ENCODE measurements at regions not wholly inside any gene's neighbourhood (a gene's known extent, or its start where the extent isn't known, plus 50 kb on each side); places are given as distances from the start of the nearest gene placed in this dataset.

DNA sequence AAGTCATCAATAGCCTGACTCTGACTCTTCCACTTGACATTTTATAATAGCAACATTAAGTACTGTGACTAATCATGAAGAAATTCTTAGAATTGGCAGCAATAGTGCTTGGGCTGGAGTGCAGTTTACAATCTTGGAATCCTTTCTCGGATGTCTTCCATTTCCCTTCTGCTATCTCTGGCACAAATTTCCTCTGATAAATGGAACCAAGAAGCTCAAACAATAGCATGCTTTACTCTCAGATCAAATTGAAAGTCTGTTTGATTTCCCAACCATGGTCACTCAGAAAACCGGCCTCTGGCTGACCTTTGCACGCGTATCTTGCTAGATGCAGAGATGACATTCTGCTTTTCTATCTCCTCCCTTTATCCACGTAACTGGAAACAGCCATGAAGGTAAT is 99.0 kb upstream of the SPANXC start:
- H3K9ac ChIP-seq (replicated peaks; ENCODE audit: extremely low read depth, insufficient read depth, low read length): peak overlapping the region; percentile 61
- no peaks in the 10 kb centered on the region for H3K27me3 ChIP-seq (ENCODE audit: control insufficient read depth in 2 of 2, insufficient read depth in 2 of 2, low read length in 2 of 2)
- BruUV-seq (replicated peaks): no TSS peak
- intact Hi-C loops (cut with micrococcal nuclease) (loop anchor here (1.0 to 2.0 kb wide), 3 partner anchors 64 to 128 kb away; no protein-coding TSS in a partner anchor), dilution Hi-C loops (cut with MboI; ENCODE audit: extremely low pct_ligation_motif_present, low sequenced_read_pairs) (no loop called here)
- ChIA-PET POLR2A (no interaction called here), CTCF (interaction anchor here (0.8 to 1.7 kb wide), 7 partner anchors 11 to 127 kb away, joined by 3 to 8 read pairs (median 4); no protein-coding TSS in a partner anchor)
- H3K9me1 ChIP-seq (replicated peaks; ENCODE audit: control insufficient read depth, extremely low read depth, insufficient read depth, low read length): no peaks in the 10 kb centered on the region
- no peak overlapping the region for H3K4me3 ChIP-seq (replicated peaks in 1 of 3; ENCODE audit: insufficient read depth in 1 of 3, low read depth in 1 of 3, low read length in 3 of 3)
- peaks cover 25% of the 10 kb centered on the region for H3K4me1 ChIP-seq (ENCODE audit: control insufficient read depth, extremely low read depth, insufficient read depth, low read length)
- no peaks in the 10 kb centered on the region for H3K79me2 ChIP-seq (ENCODE audit: control insufficient read depth, insufficient read depth, low read length)
- FAIRE-seq (peak; percentile 92), DNase-seq (ENCODE audit: low read depth, low spot score) (peak; percentile 90)
- no peak overlapping the region for H2AFZ ChIP-seq (ENCODE audit: low read depth, low read length)
- H3K36me3 ChIP-seq (ENCODE audit: control insufficient read depth in 2 of 2, extremely low read depth in 1 of 2, insufficient read depth in 2 of 2, low read length in 2 of 2): no peaks in the 10 kb centered on the region
- peak overlapping the region; percentile 77 for H3K27ac ChIP-seq (ENCODE audit: insufficient read depth, low read depth, low read length)
- H3K9me3 ChIP-seq (replicated peaks; ENCODE audit: control insufficient read depth, insufficient read depth, low read length): no peaks in the 10 kb centered on the region
- H3K4me2 ChIP-seq (ENCODE audit: insufficient read depth, low read length): peak overlapping the region; percentile 79
- no peaks in the 10 kb centered on the region for H4K20me1 ChIP-seq (replicated peaks; ENCODE audit: control insufficient read depth, extremely low read depth, insufficient read depth, low read length)
- TF ChIP-seq EZH2 (IDR thresholded peaks at IDR 0.05; ENCODE audit: borderline replicate concordance, low read depth, low read length, severe bottlenecking) (no peak), FOS (IDR thresholded peaks at IDR 0.05; ENCODE audit: borderline replicate concordance, insufficient read depth, low read length) (peak; percentile 51), GATA2 (IDR thresholded peaks at IDR 0.05; ENCODE audit: insufficient read depth, insufficient read length, low read depth, low read length) (peak; percentile 92), JUN (IDR thresholded peaks at IDR 0.05; ENCODE audit: borderline replicate concordance, insufficient read depth, insufficient read length, low read depth) (peak; percentile 62), POLR2AphosphoS5 (IDR thresholded peaks at IDR 0.05; ENCODE audit: insufficient read depth, low read depth, low read length) (peak; percentile 37)
- TF ChIP-seq, protein P1, sequence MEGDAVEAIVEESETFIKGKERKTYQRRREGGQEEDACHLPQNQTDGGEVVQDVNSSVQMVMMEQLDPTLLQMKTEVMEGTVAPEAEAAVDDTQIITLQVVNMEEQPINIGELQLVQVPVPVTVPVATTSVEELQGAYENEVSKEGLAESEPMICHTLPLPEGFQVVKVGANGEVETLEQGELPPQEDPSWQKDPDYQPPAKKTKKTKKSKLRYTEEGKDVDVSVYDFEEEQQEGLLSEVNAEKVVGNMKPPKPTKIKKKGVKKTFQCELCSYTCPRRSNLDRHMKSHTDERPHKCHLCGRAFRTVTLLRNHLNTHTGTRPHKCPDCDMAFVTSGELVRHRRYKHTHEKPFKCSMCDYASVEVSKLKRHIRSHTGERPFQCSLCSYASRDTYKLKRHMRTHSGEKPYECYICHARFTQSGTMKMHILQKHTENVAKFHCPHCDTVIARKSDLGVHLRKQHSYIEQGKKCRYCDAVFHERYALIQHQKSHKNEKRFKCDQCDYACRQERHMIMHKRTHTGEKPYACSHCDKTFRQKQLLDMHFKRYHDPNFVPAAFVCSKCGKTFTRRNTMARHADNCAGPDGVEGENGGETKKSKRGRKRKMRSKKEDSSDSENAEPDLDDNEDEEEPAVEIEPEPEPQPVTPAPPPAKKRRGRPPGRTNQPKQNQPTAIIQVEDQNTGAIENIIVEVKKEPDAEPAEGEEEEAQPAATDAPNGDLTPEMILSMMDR (IDR thresholded peaks at IDR 0.05; ENCODE audit: extremely low read depth in 1 of 2, insufficient read depth in 1 of 2, low read depth in 1 of 2, low read length in 2 of 2): no peak

Measured in endothelial cell of umbilical vein (primary cell).